Muscle of back (tissue), 3 donors: ENCODE measurements at regions not wholly inside any gene's neighbourhood (a gene's known extent, or its start where the extent isn't known, plus 50 kb on each side); places are given as distances from the start of the nearest gene placed in this dataset.

Source experiments
- DNase-seq, 3 donors: peaks; one replicate each; pipeline versions ENCODE4 v3.0.0 to v3.0.0-alpha.2; 2013

DNA sequence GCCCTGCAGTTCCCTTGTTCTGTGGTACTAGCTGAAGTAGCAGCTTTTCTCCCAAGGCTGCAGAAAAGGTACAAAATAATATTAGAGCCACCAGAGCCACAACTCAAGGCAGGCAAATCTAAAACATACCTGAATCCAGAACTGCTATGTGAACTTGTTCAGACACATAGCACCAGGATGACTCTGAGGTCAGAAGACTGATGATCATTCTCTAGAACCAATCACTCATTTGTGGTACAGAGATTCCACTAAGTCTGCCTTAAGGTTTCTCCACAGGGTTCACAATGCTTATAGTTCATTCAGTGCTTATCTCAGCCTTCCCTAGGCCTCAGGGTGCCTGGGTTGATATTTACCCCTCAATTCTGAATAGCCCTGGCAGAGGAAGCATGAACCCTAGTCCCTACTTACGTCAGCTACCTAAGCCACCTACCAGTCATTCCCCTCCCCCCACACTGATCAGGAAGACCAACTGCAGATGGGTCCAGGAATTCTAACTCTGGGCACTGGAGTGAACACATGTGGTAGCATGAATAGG is 140.9 kb upstream of the MOCS1 start:
- no peak for DNase-seq

DNA sequence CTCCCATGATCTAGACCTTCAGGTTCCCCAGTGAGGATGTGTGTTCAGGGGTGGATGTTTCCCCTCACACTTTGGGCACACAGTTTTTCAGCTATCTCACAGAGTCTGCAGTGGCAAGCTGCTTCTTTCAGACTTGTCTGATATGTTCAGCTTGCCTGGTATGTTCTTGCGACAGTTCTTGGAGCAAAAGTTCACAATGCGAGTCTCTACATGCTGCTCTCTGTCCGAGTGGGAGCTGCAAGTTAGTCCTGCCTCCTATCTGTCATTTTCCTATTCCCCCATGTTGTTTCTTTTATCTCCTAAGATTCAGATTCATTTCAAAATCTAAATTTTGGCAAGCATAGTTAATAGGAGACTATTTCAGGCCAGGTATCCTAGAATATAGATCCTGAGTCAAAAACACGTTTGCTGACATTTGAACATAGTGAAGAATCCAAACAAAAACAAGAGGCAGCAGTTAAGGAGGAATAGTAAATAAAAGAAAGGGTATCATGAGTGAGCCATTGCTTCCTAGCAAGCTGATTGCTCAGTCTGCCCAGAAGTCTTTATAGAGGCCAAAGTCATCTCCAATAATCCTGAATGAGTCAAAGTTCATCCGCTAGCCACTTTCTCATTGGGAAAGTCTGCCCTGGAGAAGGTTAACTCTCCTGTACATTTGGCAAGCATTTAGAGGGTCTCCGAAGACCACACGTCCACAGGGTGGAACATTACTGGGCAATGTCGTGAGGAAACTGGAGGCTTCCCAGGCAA is 140.2 kb upstream of the MOCS1 start:
- no peak for DNase-seq

DNA sequence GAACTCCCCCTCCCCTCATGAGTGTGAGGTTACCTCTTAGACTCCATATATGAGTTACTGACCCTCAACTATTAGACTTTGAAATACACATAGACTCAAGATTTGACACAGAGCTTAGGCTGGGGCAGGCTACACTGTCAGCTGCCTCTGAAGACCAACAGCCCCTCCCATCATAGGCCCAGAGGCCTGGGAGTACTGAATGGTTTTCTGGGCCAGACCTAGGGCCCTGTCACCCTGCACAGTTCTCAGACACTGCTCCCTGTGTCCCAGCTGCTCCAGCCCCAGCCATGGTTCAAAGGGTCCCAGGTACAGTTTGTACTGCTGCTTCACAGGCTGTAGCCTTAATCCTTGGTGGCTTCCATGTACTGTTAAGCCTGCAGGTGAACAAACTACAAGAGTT is 132.1 kb upstream of the MOCS1 start:
- no peak for DNase-seq

DNA sequence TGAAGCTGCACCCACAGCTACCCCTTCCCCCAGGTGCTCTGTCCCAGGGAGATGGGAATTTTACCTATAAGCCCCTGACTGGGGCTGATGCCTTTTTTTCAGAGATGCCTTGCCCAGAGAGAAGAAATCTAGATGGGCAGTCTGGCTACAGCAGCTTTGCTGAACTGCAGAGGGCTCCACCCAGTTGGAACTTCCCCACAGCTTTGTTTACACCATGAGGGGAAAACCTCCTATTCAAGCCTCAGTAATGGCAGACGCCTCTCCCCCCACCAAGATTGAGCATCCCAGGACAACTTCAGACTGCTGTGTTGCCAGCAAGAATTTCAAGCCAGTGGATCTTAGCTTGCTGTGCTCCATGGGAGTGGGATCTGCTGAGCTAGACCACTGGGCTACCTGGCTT is 122.6 kb upstream of the MOCS1 start:
- DNase-seq: no peak

DNA sequence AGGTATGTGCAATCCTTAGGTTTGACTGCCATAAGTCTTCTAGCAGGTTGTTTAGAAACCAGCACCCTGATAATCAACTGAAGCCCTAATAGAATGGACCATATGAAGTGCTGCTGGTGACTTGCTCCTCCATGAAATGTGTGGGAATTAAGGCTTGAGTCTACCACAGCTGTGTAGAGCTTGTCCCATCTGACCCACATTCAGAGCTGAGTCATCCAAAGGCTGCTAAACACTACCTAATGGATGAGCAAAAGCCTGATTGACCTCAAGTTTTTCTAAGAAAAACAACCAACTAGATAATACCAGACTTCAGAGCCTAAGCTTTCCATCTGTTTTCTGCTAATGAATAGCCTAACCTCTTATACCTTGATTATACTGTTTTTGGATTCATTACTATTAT is 120.3 kb upstream of the MOCS1 start:
- DNase-seq: no peak

DNA sequence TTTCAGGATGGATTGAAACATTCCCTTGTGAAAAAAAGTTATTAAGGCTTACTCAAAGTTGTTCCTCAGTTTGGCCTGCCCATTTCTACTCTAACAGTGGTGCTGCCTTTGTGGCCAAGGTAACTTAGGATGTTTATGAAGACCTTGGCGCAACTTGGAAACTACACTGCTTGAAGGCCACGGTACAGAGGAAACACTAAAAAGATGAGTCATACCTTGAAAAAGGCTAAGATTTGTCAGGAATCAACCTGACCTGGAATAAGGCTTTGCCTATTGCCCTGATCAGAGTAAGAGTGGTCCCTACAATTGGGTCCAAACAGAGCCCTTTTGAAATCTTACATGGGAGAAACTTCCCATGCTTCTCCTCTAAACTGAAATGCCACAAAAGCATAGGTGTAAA is 119.9 kb upstream of the MOCS1 start:
- no peak for DNase-seq

DNA sequence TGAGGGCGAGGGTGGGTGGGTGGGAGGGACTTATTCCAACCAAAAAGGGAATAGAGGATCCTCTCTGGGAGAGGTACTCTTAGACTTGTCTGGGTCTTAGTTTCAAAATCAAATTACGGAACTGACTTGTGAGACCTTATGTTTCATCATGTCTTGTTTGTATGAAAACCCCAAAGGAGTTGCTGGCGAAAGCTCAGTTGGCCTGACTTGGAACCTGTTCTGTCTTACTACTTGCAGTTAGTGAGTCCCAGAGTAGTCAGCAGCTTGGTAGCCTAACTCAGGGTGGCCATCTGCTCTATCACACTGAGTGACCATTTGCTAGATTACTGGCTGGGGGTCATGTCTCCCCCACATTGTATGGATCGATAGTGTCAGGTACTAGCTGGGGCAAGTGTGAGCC is 114.9 kb upstream of the MOCS1 start:
- no peak for DNase-seq

DNA sequence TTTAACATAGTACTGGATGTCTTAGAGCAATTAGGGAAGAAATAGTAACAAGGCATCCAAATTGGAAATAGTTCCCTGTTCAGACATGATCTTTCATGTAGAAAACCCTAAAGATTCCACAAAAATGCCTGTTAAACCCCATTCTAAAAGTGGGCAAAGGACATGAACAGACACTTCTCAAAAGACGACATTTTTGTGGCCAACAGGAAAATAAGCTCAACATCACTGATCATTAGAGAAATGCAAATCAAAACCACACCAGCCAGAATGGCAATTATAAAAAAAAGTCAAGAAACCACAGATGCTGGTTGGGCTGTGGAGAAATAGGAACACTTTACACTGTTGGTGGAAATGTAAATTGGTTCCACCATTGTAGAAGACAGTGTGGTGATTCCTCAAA is 109.9 kb upstream of the MOCS1 start:
- DNase-seq: no peak

DNA sequence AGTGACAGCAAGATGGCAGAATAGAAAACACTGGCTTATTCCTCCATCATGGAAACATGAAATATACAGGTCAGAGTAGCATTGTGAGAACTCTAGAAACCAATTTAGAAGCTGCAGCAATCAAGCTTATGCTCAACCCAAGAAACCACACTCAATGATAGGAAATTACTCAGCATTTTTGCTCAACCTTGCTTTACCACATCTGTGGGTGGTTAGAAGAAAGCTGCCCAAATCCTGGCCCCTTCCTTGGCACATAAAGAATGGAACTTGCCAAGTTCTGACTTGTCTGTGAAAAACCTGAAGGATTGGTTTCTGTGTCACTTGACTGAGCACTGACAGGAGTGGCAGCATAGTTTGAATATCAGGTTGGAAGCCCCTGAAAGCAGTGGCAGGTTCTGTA is 108.0 kb upstream of the MOCS1 start:
- DNase-seq: no peak

DNA sequence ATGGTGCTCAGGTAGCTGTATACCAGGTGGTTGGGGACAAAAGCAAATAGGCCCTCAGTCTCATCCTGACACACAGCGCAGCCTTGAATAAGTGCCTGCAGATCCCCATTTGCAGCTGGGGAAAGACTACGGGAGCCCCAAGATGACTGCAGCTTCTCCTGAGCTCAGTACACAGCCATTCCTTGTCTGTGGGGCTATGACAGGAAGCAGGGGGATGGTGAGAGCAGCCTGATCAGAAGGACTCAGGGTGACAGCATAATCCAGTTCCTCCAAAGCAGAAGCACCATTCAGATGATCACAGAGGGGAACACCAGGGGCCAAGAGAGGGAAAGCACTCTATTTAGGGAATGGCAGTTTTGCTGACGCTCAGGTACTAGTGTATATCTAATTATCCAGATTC is 104.8 kb upstream of the MOCS1 start:
- no peak for DNase-seq

DNA sequence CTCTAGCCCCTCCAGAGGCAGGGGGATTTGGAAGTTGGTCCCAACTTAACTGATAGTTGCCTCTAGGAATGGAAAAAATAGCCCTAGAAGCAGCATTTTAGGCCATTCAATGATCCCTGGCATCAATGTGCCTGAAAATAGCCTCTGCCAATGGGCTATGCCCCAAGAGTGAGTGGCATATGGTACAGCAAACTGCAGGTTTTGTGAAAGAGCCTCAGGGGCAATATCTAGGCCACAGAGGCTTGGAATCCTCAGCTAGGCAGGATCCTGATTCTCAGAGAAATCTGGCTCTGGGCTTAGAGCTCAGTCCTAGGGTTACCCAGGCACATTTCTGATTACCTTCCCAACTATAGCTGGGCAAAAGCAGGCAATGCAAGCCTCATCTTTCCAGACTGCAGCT is 104.4 kb upstream of the MOCS1 start:
- no peak for DNase-seq

DNA sequence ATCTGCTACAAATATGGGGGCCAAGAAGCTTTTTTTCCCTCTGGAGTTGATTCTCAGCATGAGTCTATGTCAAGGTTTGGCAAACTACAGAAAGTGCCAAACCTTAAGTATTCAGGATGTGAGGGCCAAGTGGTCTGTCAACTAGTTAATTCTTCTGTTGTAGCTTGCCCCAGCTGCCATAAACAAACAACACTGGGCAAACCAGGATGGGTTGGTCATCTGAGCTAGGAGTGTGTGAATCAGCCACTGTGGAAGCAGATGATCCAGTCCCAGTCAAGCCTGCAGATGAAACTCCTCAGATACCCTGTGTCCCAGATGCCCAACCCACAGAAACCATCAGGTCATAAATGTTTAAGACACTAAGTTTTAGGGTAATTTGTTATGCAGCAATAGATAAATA is 103.0 kb upstream of the MOCS1 start:
- no peak for DNase-seq

DNA sequence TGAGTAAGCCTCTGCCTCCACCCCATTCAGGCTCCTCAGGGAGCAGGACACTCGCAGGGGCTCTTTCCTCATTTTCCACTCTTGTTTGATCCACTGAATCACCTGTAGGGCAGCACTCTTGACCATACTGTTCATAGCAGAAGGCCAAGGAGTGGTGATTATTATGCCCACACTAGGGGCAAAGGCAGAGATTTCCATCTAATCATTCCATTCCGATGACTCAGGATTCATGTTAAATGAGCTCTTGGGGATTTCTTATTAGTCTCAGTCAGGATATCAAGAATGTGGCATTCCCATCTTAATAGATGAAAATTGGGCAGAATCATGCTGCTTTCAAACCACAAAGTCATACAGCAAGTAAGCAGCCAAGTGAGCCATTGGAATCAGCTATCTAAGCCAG is 101.9 kb upstream of the MOCS1 start:
- no peak for DNase-seq

DNA sequence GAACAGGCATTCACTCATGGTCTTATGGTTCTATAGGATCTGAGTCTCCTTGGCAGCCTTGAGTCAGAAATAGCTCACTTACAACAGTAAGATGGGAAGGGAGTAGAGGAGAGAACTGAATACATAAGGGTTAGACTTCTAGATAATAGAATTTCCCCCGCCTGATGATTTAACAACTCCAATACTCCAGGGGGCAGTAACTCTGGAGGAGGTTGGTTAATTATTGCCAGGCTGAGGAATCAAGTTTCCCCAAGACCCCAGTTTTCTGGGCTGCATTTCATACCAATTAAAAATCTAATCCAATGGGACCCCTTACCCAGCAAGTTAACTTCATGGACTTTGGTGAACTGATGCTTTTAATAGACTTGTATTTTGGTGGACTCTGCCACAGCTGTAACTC is 94.2 kb upstream of the MOCS1 start:
- no peak for DNase-seq

DNA sequence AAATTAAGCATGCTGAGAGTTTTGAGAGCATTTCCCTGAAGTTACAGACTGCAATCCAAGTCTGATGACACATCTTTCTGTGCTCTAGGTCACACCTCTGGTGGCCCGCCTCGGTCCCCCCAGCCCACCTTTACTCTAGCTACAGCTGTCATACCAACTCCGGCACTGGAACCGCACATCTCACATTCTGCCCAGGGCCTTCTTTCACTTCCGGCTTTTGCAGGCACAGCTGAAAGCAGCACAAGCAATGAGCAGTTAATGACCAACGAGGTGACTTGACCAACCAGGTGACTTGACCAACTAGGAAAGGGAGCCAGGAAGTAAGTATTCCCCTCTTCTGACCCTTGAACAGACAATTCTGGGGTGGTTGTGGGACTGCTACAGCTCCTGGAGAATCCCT is 88.6 kb upstream of the MOCS1 start:
- no peak for DNase-seq

DNA sequence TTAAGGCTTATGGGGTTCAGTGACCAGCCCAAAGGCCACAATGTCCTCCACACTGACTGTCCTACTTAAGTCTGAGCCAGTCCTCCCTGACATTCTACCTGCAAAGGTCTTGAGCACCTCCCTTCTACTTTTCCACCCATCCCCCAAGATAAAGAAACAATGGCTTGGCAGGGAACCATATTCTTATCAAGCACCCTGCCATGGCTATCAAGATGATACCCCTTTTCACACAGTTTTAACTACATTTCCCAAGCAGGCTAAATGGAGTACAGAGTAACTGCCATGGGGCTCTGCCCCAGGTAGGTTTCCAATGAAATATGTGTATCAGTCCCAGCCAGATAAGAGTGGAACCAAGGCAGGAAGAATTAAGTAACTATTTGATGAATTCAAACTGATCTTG is 85.9 kb upstream of the MOCS1 start:
- no peak for DNase-seq

DNA sequence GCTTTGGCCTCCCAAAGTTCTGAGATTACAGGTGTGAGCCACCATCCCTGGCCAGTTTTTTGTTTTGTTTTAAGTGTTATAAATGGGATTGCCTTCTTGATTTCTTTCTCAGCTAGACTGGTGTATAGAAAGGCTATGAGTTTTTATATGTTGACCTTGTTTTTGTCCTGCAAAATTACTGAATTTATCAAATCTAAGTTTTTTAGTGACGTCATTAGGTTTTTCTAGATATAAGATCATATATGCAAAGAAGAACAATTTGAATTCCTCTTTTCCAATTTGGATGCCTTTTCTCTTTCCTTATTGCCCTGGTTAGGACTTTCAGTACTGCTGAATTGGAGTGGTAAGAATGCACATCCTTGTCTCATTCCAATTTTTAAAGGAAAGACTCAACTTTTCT is 81.3 kb upstream of the MOCS1 start:
- no peak for DNase-seq

DNA sequence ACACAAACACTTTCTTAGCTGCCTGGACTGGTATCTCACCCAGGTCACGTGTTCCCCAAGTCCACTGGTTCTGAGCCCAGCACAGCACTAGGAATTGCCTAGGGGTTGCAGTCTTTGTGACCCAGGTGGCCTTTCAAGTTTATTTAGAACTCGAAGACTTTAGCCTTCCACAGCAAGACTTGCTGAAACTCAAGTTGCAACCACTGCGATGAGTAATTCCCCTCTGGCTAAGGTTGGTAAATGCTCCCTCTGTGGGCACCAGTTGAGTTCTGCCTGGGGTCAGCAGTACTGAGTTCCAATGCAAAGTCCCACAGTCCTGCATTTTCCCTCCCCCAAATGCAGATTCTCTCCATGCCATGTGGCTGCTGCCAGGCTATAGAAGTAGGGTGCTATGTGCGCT is 77.6 kb upstream of the MOCS1 start:
- DNase-seq: no peak

DNA sequence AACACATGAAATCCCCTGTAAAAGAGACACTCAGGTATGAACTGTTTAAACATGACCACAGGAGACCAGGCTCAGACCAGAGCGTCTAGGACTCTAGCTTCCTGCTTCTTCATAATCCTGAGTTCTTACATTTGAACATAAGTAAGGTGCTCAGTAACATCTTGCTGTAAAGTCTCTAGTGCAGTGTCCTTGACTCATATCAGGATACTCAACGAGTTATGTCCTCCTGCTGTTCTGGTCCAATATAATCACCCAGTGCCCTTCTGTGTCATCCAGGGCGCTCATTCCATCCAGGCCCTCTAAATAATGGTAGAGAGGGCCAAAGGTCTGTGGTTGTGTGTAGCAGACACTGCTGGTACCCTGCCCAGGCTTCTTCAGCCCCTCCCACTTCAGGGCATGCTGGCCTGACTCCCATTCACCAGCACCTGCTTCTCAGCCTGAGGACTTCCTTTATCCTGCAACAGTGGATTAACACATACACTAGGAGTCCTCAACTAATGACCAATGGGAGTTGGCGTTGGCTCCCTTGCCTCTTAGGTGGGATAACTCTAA is 66.8 kb upstream of the MOCS1 start:
- DNase-seq: no peak

DNA sequence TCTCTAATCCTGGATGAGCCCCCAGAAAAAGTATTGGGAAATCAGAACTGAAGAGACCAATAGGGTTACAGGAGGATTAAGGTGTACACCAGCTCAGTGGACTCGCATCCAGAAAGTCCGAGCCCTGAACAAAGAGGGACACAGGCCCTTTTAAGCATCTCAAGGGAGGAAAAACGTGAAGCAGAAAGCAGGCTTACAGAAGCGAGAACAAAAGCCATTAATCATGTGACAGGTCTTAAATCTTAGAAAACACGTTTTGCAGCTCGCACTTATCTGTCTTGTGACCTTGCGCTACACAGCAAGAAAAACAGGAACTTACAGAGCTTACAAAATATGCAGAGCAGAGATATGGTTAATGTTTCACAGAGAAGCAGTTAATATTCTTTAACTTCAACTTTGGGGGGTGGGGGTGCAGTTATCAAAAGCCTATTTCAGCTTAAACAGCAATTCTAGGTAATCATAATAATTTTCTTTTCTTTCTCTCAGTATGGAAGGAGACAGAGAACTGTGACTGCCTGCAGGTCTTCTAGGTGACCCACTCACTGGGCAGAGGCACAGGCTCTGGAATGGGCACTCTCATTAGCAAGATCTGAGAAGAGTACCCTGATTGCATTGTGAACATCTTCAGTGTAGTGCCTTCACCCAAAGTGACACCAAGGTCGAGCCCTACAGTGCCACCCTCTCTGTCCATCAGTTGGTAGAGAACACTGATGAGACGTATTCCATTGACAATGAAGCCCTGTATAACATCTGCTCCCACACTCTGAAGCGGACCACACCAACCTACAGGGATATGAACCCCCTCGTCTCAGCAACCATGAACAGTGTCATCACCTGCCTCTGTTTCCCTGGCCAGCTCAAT is 65.0 kb upstream of the MOCS1 start:
- DNase-seq: no peak

DNA sequence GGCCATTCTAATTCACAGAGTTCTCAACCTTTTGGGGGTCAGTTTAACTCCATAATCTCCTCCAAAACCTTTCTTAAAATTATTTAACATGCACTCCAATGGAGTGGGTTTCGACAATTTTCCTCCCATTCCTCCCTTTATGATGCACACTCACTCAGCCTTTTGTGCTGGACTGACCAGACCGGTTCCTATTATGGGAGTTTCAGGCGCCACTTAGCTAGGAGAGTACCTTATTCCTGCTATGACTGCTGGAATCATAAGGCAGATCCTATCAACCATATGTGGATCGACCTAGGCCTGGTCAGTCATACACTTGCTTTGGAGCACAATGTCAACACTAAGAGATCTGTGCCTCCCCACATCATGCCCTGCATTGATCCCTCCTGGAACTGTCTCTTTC is 63.9 kb upstream of the MOCS1 start:
- DNase-seq: no peak

DNA sequence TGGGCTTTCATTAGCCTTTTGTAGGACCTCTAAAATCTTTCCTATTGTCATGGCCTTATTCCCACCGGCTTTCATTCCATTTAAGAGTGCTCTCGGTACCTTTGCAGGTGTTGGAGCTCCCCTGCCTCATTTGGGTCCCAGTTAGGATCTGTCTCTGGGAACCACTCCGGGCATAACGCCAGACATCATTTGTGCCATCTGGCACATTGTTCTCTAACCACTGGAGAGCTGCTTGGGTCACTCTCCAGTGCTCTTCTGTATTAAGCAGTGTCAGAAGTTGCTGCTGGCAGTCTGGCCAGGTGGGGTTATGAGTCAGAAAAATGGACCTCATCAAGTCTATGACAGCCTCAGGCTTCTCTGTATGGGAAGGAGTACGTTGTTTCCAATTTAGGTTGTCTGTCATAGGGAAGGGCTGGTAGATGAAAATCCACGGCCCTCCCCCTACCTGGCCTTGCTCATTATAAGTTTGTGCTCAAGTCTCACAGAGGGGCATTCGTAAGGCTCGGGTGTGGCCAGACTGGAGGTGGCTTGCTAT is 62.9 kb upstream of the MOCS1 start:
- DNase-seq: no peak

DNA sequence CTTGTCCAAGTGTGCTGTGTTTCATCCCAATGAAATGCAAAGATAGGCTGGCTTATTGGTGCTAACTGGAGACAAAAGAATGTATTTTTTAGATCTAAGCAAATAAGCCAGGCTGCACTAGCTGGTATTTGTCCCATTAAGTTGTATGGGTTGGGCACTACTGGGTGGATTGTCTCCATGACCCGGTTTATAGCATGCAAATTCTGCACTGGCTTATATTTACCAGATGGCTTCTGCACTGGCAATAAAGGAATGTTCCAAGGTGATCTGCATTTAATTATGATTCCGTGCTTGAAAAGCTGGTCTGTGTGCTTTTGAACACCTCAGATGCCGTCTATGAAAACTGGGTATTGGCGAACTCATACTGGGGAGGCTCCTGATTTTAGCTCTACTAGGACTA is 61.4 kb upstream of the MOCS1 start:
- DNase-seq: no peak
